ENCODE measurements at regions not wholly inside any gene's neighbourhood (a gene's known extent, or its start where the extent isn't known, plus 50 kb on each side); places are given as distances from the start of the nearest gene placed in this dataset.

DNA sequence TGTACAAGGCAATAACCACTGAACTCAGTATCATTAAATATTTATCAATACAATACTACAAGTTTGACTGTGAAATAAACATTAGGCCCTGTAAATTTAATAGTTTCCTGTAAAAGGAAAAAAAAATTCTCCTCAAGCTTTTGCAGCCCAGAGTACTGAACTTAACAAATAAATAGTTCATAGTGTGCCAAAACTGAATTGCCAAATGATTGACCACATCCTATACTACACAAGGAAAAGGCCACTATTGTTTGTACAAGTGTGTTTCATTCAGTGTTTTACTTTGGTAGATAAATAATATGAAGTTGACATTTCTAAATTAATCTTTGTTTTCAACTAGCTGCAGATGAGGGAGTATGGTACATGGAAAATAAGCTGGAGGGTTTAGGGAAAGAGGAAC, 379.6 kb downstream of the FLRT2 start:
- no peaks in the 10 kb centered on the region for H3K36me3 Mint-ChIP-seq (ENCODE audit: low read depth)
- peaks cover 11% of the 10 kb centered on the region for H3K4me1 Mint-ChIP-seq
- H3K27me3 Mint-ChIP-seq (ENCODE audit: insufficient read depth) = no peaks in the 10 kb centered on the region
- H3K4me3 Mint-ChIP-seq = no peak overlapping the region
- TF ChIP-seq, protein P1, sequence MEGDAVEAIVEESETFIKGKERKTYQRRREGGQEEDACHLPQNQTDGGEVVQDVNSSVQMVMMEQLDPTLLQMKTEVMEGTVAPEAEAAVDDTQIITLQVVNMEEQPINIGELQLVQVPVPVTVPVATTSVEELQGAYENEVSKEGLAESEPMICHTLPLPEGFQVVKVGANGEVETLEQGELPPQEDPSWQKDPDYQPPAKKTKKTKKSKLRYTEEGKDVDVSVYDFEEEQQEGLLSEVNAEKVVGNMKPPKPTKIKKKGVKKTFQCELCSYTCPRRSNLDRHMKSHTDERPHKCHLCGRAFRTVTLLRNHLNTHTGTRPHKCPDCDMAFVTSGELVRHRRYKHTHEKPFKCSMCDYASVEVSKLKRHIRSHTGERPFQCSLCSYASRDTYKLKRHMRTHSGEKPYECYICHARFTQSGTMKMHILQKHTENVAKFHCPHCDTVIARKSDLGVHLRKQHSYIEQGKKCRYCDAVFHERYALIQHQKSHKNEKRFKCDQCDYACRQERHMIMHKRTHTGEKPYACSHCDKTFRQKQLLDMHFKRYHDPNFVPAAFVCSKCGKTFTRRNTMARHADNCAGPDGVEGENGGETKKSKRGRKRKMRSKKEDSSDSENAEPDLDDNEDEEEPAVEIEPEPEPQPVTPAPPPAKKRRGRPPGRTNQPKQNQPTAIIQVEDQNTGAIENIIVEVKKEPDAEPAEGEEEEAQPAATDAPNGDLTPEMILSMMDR (conservative IDR thresholded peaks at IDR 0.05) = no peak
- no peaks in the 10 kb centered on the region for H3K36me3 ChIP-seq (ENCODE audit: control insufficient read depth, insufficient read depth, low read length)
- no peak for DNase-seq
- H3K4me3 ChIP-seq (ENCODE audit: low read length) = no peak overlapping the region
- peaks cover 3% of the 10 kb centered on the region for H3K9me3 Mint-ChIP-seq
- no peak overlapping the region for H3K9ac ChIP-seq (ENCODE audit: extremely low read depth, low read length, poor library complexity, severe bottlenecking)
- no peak overlapping the region for H3K27ac ChIP-seq (ENCODE audit: low read depth, low read length)
- H3K4me1 ChIP-seq (ENCODE audit: control insufficient read depth, insufficient read depth, low read length) = no peaks in the 10 kb centered on the region
- no peak overlapping the region for H3K27ac Mint-ChIP-seq
- no peaks in the 10 kb centered on the region for H3K9me3 ChIP-seq (ENCODE audit: control insufficient read depth, low read length)
- H3K27me3 ChIP-seq (ENCODE audit: control insufficient read depth, insufficient read depth, low read length, poor library complexity, severe bottlenecking) = no peaks in the 10 kb centered on the region

DNA sequence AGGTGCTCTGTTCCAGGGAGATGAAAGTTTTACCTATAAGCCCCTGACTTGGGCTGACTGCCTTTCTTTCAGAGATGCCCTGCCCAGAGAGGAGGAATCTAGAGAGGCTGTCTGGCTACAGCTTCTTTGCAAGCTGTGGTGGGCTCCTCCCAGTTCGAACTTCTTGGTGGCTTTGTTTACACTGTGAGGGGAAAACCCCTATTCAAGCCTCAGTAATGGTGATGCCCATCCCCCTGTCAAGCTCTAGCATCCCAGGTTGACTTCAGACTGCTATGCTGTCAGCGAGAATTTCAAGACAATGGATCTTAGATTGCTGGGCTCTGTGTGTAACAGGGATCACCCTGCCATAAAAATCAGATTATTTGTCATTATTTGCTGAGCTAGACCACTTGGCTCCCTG, 377.6 kb downstream of the FLRT2 start:
- no peaks in the 10 kb centered on the region for H3K4me1 ChIP-seq (ENCODE audit: control insufficient read depth, insufficient read depth, low read length)
- H3K36me3 ChIP-seq (ENCODE audit: control insufficient read depth, insufficient read depth, low read length) = no peaks in the 10 kb centered on the region
- Mint-ChIP-seq H3K9me3 (peaks cover 5% of the 10 kb centered on the region), H3K27me3 (ENCODE audit: insufficient read depth) (no peaks in the 10 kb centered on the region), H3K36me3 (ENCODE audit: low read depth) (no peaks in the 10 kb centered on the region), H3K4me1 (peaks cover 11% of the 10 kb centered on the region), H3K27ac (no peak overlapping the region), H3K4me3 (no peak overlapping the region)
- H3K27ac ChIP-seq (ENCODE audit: low read depth, low read length) = no peak overlapping the region
- DNase-seq = peak; percentile 47
- TF ChIP-seq, protein P1 (conservative IDR thresholded peaks at IDR 0.05) = no peak
- no peaks in the 10 kb centered on the region for H3K27me3 ChIP-seq (ENCODE audit: control insufficient read depth, insufficient read depth, low read length, poor library complexity, severe bottlenecking)
- no peak overlapping the region for H3K9ac ChIP-seq (ENCODE audit: extremely low read depth, low read length, poor library complexity, severe bottlenecking)
- H3K9me3 ChIP-seq (ENCODE audit: control insufficient read depth, low read length) = no peaks in the 10 kb centered on the region
- H3K4me3 ChIP-seq (ENCODE audit: low read length) = no peak overlapping the region
- 66 to 82% methylated on average over 2 of the region's 2 CpGs for WGBS, 2 experiments (ENCODE audit: insufficient coverage in 1 of 2, insufficient read length in 1 of 2)

DNA sequence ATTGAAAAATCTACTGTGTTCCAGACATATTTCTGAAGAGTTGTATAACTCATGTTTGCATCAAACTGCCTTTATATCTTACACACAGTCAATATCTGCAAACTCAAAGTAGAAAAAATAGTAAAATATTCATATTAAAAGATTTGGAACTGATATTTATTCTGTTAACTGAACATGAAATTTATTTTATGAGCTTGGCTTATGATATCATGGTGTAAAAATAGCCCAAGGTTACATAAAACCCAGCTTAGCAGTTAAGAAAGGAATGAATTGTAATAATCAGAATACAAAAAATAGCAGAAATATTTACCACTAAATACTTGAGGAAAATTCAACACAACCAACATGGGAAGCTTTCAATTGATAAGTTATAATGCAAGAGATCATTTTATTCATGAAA, 367.9 kb downstream of the FLRT2 start:
- H3K9me3 ChIP-seq (ENCODE audit: control insufficient read depth, low read length) = no peaks in the 10 kb centered on the region
- H3K36me3 Mint-ChIP-seq (ENCODE audit: low read depth) = no peaks in the 10 kb centered on the region
- H3K27ac Mint-ChIP-seq = no peak overlapping the region
- no peaks in the 10 kb centered on the region for H3K9me3 Mint-ChIP-seq
- H3K27me3 Mint-ChIP-seq (ENCODE audit: insufficient read depth) = no peaks in the 10 kb centered on the region
- DNase-seq = no peak
- H3K4me3 Mint-ChIP-seq = no peak overlapping the region
- H3K4me3 ChIP-seq (ENCODE audit: low read length) = no peak overlapping the region
- H3K4me1 ChIP-seq (ENCODE audit: control insufficient read depth, insufficient read depth, low read length) = no peaks in the 10 kb centered on the region
- no peaks in the 10 kb centered on the region for H3K36me3 ChIP-seq (ENCODE audit: control insufficient read depth, insufficient read depth, low read length)
- TF ChIP-seq, protein P1 (conservative IDR thresholded peaks at IDR 0.05) = no peak
- peaks cover 6% of the 10 kb centered on the region for H3K4me1 Mint-ChIP-seq
- no peaks in the 10 kb centered on the region for H3K27me3 ChIP-seq (ENCODE audit: control insufficient read depth, insufficient read depth, low read length, poor library complexity, severe bottlenecking)
- no peak overlapping the region for H3K27ac ChIP-seq (ENCODE audit: low read depth, low read length)
- H3K9ac ChIP-seq (ENCODE audit: extremely low read depth, low read length, poor library complexity, severe bottlenecking) = no peak overlapping the region

Data from endodermal cell (in vitro differentiated cells).